ENCODE measurements at regions not wholly inside any gene's neighbourhood (a gene's known extent, or its start where the extent isn't known, plus 50 kb on each side); places are given as distances from the start of the nearest gene placed in this dataset.

- Histone ChIP-seq H3K27ac (ENCODE audit: low read depth, low read length) (no peak overlapping the region), H3K36me3 (ENCODE audit: control insufficient read depth in 5 of 5, insufficient read depth in 5 of 5, low read length in 5 of 5) (no peaks in the 10 kb centered on the region), H3K9me3 (ENCODE audit: control insufficient read depth in 5 of 5, low read length in 5 of 5) (no peaks in the 10 kb centered on the region), H3K4me1 (ENCODE audit: control insufficient read depth in 5 of 5, insufficient read depth in 5 of 5, low read length in 5 of 5) (peaks cover 0 to 15% (median 6%) of the 10 kb centered on the region in 5 donors), H3K9ac (ENCODE audit: low read length in 5 of 5) (no peak overlapping the region), H3K4me3 (ENCODE audit: low read depth in 1 of 5, low read length in 5 of 5) (no peak overlapping the region), H3K27me3 (ENCODE audit: control insufficient read depth in 5 of 5, insufficient read depth in 4 of 5, low read length in 5 of 5) (no peaks in the 10 kb centered on the region)
Observed at GRCh38 chr7:18421297-18422002, 74.1 kb upstream of the HDAC9 start.

DNA sequence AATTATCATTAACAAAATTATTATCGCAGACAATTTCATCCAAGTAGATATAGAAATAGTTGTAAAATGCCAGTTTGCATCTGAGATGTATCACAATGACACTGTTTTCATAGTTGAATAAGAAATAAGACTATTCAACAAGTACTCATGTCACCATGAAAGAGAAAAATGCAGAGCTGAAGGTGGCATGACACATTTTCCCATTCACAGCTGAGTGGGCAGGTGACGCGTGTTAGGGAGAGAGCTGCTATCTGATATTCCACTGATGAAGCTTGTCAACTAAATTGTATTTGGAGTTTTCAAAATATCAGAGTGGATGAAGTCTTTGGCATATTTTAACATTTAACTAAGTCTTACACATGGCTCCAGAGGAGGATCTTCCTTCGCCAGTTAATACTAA is 70.3 kb upstream of the HDAC9 start:
- Histone ChIP-seq H3K36me3 (ENCODE audit: control insufficient read depth in 5 of 5, insufficient read depth in 5 of 5, low read length in 5 of 5) (no peaks in the 10 kb centered on the region), H3K27ac (ENCODE audit: low read depth, low read length) (no peak overlapping the region), H3K4me1 (ENCODE audit: control insufficient read depth in 5 of 5, insufficient read depth in 5 of 5, low read length in 5 of 5) (peaks cover 0 to 22% (median 6%) of the 10 kb centered on the region in 5 donors), H3K9me3 (ENCODE audit: control insufficient read depth in 5 of 5, low read length in 5 of 5) (no peaks in the 10 kb centered on the region), H3K4me3 (ENCODE audit: low read depth in 1 of 5, low read length in 5 of 5) (no peak overlapping the region), H3K9ac (ENCODE audit: low read length in 5 of 5) (no peak overlapping the region), H3K27me3 (ENCODE audit: control insufficient read depth in 5 of 5, insufficient read depth in 4 of 5, low read length in 5 of 5) (no peaks in the 10 kb centered on the region)

DNA sequence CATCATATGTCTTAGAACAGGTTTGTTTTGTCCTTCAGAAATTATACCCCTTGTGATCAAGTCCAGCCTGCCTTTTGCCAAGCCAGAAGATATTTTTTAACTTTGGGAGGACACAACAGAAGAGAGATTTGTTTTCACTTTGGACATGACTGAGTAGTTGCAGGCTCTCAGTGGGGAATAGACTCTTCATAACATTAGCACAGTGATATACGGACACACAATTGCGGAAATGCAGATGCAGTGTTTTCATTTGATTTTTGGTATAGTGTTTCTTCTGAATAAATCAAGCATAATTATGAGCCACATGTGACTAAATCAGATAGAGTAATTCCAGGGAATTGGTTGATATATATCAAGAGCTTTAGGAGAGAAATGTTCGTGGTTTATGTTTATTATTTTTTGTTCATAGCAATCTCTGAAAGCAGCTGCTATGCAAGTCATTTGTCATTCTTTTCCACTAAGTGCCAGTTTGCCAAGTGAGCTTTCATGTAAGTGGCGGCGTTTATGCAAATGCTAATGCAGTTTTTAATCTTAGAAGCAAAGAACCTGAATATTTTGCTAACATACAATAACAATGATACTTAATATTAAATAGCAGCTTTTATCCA is 69.6 kb upstream of the HDAC9 start:
- Histone ChIP-seq H3K4me1 (ENCODE audit: control insufficient read depth in 5 of 5, insufficient read depth in 5 of 5, low read length in 5 of 5) (peaks cover 0 to 19% (median 6%) of the 10 kb centered on the region in 5 donors), H3K27me3 (ENCODE audit: control insufficient read depth in 5 of 5, insufficient read depth in 4 of 5, low read length in 5 of 5) (no peaks in the 10 kb centered on the region), H3K4me3 (ENCODE audit: low read depth in 1 of 5, low read length in 5 of 5) (no peak overlapping the region), H3K9me3 (ENCODE audit: control insufficient read depth in 5 of 5, low read length in 5 of 5) (no peaks in the 10 kb centered on the region), H3K9ac (ENCODE audit: low read length in 5 of 5) (no peak overlapping the region), H3K27ac (ENCODE audit: low read depth, low read length) (no peak overlapping the region), H3K36me3 (ENCODE audit: control insufficient read depth in 5 of 5, insufficient read depth in 5 of 5, low read length in 5 of 5) (no peaks in the 10 kb centered on the region)

- no peak overlapping the region for H3K9ac ChIP-seq (ENCODE audit: low read length in 5 of 5)
- H3K4me3 ChIP-seq (ENCODE audit: low read depth in 1 of 5, low read length in 5 of 5) = no peak overlapping the region
- H3K9me3 ChIP-seq (ENCODE audit: control insufficient read depth in 5 of 5, low read length in 5 of 5) = no peaks in the 10 kb centered on the region
- peaks cover 0 to 15% (median 6%) of the 10 kb centered on the region in 5 donors for H3K4me1 ChIP-seq (ENCODE audit: control insufficient read depth in 5 of 5, insufficient read depth in 5 of 5, low read length in 5 of 5)
- no peaks in the 10 kb centered on the region for H3K36me3 ChIP-seq (ENCODE audit: control insufficient read depth in 5 of 5, insufficient read depth in 5 of 5, low read length in 5 of 5)
- no peak overlapping the region for H3K27ac ChIP-seq (ENCODE audit: low read depth, low read length)
- no peaks in the 10 kb centered on the region for H3K27me3 ChIP-seq (ENCODE audit: control insufficient read depth in 5 of 5, insufficient read depth in 4 of 5, low read length in 5 of 5)
Observed at GRCh38 chr7:18426564-18427226, 68.9 kb upstream of the HDAC9 start.

DNA sequence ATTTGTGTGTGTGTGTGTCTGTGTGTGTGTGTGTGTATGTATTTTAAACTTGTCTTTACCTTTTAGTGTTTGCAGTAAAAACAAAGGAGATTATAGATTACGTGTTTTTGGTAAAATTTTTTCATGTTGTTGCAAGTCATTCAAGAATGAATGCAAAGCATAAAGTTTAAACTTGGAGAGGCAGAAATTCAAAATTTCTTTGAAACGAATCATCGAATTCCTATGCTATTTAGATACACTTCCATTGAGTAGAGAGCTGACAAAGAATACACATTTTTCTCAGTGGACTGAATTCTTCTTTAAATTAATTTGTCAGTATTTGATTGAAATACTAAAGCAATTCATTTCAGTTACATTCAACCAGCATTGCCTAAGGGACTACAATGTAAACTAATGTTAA is 66.0 kb upstream of the HDAC9 start:
- H3K27ac ChIP-seq (ENCODE audit: low read depth, low read length) = no peak overlapping the region
- H3K9ac ChIP-seq (ENCODE audit: low read length in 5 of 5) = no peak overlapping the region
- H3K27me3 ChIP-seq (ENCODE audit: control insufficient read depth in 5 of 5, insufficient read depth in 4 of 5, low read length in 5 of 5) = no peaks in the 10 kb centered on the region
- no peaks in the 10 kb centered on the region for H3K9me3 ChIP-seq (ENCODE audit: control insufficient read depth in 5 of 5, low read length in 5 of 5)
- H3K4me1 ChIP-seq (ENCODE audit: control insufficient read depth in 5 of 5, insufficient read depth in 5 of 5, low read length in 5 of 5) = peaks cover 0 to 10% (median 0%) of the 10 kb centered on the region in 5 donors
- H3K4me3 ChIP-seq (ENCODE audit: low read depth in 1 of 5, low read length in 5 of 5) = no peak overlapping the region
- no peaks in the 10 kb centered on the region for H3K36me3 ChIP-seq (ENCODE audit: control insufficient read depth in 5 of 5, insufficient read depth in 5 of 5, low read length in 5 of 5)

- no peak overlapping the region for H3K4me3 ChIP-seq (ENCODE audit: low read depth in 1 of 5, low read length in 5 of 5)
- no peaks in the 10 kb centered on the region for H3K9me3 ChIP-seq (ENCODE audit: control insufficient read depth in 5 of 5, low read length in 5 of 5)
- peaks cover 0 to 10% (median 0%) of the 10 kb centered on the region in 5 donors for H3K4me1 ChIP-seq (ENCODE audit: control insufficient read depth in 5 of 5, insufficient read depth in 5 of 5, low read length in 5 of 5)
- H3K9ac ChIP-seq (ENCODE audit: low read length in 5 of 5) = no peak overlapping the region
- no peaks in the 10 kb centered on the region for H3K27me3 ChIP-seq (ENCODE audit: control insufficient read depth in 5 of 5, insufficient read depth in 4 of 5, low read length in 5 of 5)
- H3K27ac ChIP-seq (ENCODE audit: low read depth, low read length) = no peak overlapping the region
- H3K36me3 ChIP-seq (ENCODE audit: control insufficient read depth in 5 of 5, insufficient read depth in 5 of 5, low read length in 5 of 5) = no peaks in the 10 kb centered on the region
Observed at GRCh38 chr7:18430810-18431209, 64.7 kb upstream of the HDAC9 start.

- no peaks in the 10 kb centered on the region for H3K36me3 ChIP-seq (ENCODE audit: control insufficient read depth in 5 of 5, insufficient read depth in 5 of 5, low read length in 5 of 5)
- no peaks in the 10 kb centered on the region for H3K9me3 ChIP-seq (ENCODE audit: control insufficient read depth in 5 of 5, low read length in 5 of 5)
- H3K9ac ChIP-seq (ENCODE audit: low read length in 5 of 5) = no peak overlapping the region
Observed at GRCh38 chr7:18434171-18434570, 61.4 kb upstream of the HDAC9 start.

DNA sequence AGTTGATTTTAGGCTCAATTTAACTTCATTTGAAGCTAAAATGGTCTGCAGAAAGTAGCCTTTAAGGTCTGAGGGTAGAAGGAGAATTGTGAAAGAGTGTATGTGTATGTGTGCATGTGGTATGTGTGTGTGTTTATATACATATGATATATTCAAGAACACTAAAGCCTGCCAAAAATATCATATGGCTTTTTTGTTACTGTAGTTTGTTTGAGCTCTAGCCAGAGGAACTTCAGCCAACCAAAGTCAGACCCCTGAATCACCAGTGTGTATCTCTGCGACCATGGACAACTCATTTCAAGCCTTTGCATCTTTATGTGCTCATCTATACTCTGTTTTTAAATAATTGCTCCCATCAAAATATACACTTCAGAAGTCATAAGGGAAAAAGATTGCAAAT is 58.4 kb upstream of the HDAC9 start:
- Histone ChIP-seq H3K27me3 (ENCODE audit: control insufficient read depth in 5 of 5, insufficient read depth in 4 of 5, low read length in 5 of 5) (no peaks in the 10 kb centered on the region), H3K4me1 (ENCODE audit: control insufficient read depth in 5 of 5, insufficient read depth in 5 of 5, low read length in 5 of 5) (no peaks in the 10 kb centered on the region), H3K27ac (ENCODE audit: low read depth, low read length) (no peak overlapping the region), H3K9ac (ENCODE audit: low read length in 5 of 5) (no peak overlapping the region), H3K36me3 (ENCODE audit: control insufficient read depth in 5 of 5, insufficient read depth in 5 of 5, low read length in 5 of 5) (no peaks in the 10 kb centered on the region), H3K9me3 (ENCODE audit: control insufficient read depth in 5 of 5, low read length in 5 of 5) (no peaks in the 10 kb centered on the region), H3K4me3 (ENCODE audit: low read depth in 1 of 5, low read length in 5 of 5) (no peak overlapping the region)

More at GRCh38 chr7:18434171-18434570, 61.4 kb upstream of the HDAC9 start:
- Histone ChIP-seq H3K4me1 (ENCODE audit: control insufficient read depth in 5 of 5, insufficient read depth in 5 of 5, low read length in 5 of 5) (no peaks in the 10 kb centered on the region), H3K27ac (ENCODE audit: low read depth, low read length) (no peak overlapping the region), H3K4me3 (ENCODE audit: low read depth in 1 of 5, low read length in 5 of 5) (no peak overlapping the region), H3K27me3 (ENCODE audit: control insufficient read depth in 5 of 5, insufficient read depth in 4 of 5, low read length in 5 of 5) (no peaks in the 10 kb centered on the region)

GRCh38 chr7:18440934-18441333 is 54.6 kb upstream of the HDAC9 start:
- Histone ChIP-seq H3K4me3 (ENCODE audit: low read depth in 1 of 5, low read length in 5 of 5) (no peak overlapping the region), H3K9me3 (ENCODE audit: control insufficient read depth in 5 of 5, low read length in 5 of 5) (no peaks in the 10 kb centered on the region), H3K27me3 (ENCODE audit: control insufficient read depth in 5 of 5, insufficient read depth in 4 of 5, low read length in 5 of 5) (no peaks in the 10 kb centered on the region), H3K9ac (ENCODE audit: low read length in 5 of 5) (no peak overlapping the region), H3K36me3 (ENCODE audit: control insufficient read depth in 5 of 5, insufficient read depth in 5 of 5, low read length in 5 of 5) (no peaks in the 10 kb centered on the region), H3K27ac (ENCODE audit: low read depth, low read length) (no peak overlapping the region), H3K4me1 (ENCODE audit: control insufficient read depth in 5 of 5, insufficient read depth in 5 of 5, low read length in 5 of 5) (no peaks in the 10 kb centered on the region)

- no peaks in the 10 kb centered on the region for H3K27me3 ChIP-seq (ENCODE audit: control insufficient read depth in 5 of 5, insufficient read depth in 4 of 5, low read length in 5 of 5)
- no peaks in the 10 kb centered on the region for H3K36me3 ChIP-seq (ENCODE audit: control insufficient read depth in 5 of 5, insufficient read depth in 5 of 5, low read length in 5 of 5)
- H3K9ac ChIP-seq (ENCODE audit: low read length in 5 of 5) = no peak overlapping the region
- no peaks in the 10 kb centered on the region for H3K9me3 ChIP-seq (ENCODE audit: control insufficient read depth in 5 of 5, low read length in 5 of 5)
- no peaks in the 10 kb centered on the region for H3K4me1 ChIP-seq (ENCODE audit: control insufficient read depth in 5 of 5, insufficient read depth in 5 of 5, low read length in 5 of 5)
- H3K4me3 ChIP-seq (ENCODE audit: low read depth in 1 of 5, low read length in 5 of 5) = no peak overlapping the region
- H3K27ac ChIP-seq (ENCODE audit: low read depth, low read length) = no peak overlapping the region
Observed at GRCh38 chr7:18444826-18445225, 50.7 kb upstream of the HDAC9 start.

Data from subcutaneous abdominal adipose tissue (tissue), 5 donors.